ENCODE measurements at regions not wholly inside any gene's neighbourhood (a gene's known extent, or its start where the extent isn't known, plus 50 kb on each side); places are given as distances from the start of the nearest gene placed in this dataset.

- no peak for DNase-seq (ENCODE audit: low spot score)
- Histone ChIP-seq H3K4me1 (ENCODE audit: insufficient read depth, low read length, poor library complexity, severe bottlenecking) (no peaks in the 10 kb centered on the region), H4K20me1 (ENCODE audit: insufficient read depth, low read length) (no peaks in the 10 kb centered on the region), H3K9me3 (ENCODE audit: low read length) (no peaks in the 10 kb centered on the region), H3K4me3 (ENCODE audit: low read depth, low read length, poor library complexity, severe bottlenecking) (no peak overlapping the region), H3K4me2 (ENCODE audit: low read length) (no peak overlapping the region), H3K27ac (ENCODE audit: low read depth, low read length, poor library complexity, severe bottlenecking) (no peak overlapping the region), H2AFZ (ENCODE audit: low read length) (no peak overlapping the region), H3K9me2 (ENCODE audit: insufficient read depth, low read length) (no peaks in the 10 kb centered on the region), H3K79me2 (ENCODE audit: insufficient read depth, low read depth, low read length) (no peaks in the 10 kb centered on the region), H3K36me3 (ENCODE audit: insufficient read depth, low read length) (no peaks in the 10 kb centered on the region)
- intact Hi-C loops (cut with micrococcal nuclease; ENCODE audit: unreplicated experiment): no loop called here
- CTCF ChIA-PET (ENCODE audit: unreplicated experiment): no interaction called here
- BruUV-seq (replicated peaks): no TSS peak
- POLR2A ChIA-PET: no interaction called here
- TF ChIP-seq EZH2phosphoT487 (IDR thresholded peaks at IDR 0.05; ENCODE audit: borderline replicate concordance, low read depth, low read length) (no peak), CTCF (conservative IDR thresholded peaks at IDR 0.05; ENCODE audit: low read length) (no peak)
Observed at GRCh38 chr11:113571531-113571930, 96.3 kb upstream of the DRD2 start.

- Histone ChIP-seq H3K36me3 (ENCODE audit: insufficient read depth, low read length) (no peaks in the 10 kb centered on the region), H3K4me2 (ENCODE audit: low read length) (no peak overlapping the region), H4K20me1 (ENCODE audit: insufficient read depth, low read length) (no peaks in the 10 kb centered on the region), H3K9me2 (ENCODE audit: insufficient read depth, low read length) (no peaks in the 10 kb centered on the region), H2AFZ (ENCODE audit: low read length) (no peak overlapping the region), H3K9me3 (ENCODE audit: low read length) (no peaks in the 10 kb centered on the region), H3K27ac (ENCODE audit: low read depth, low read length, poor library complexity, severe bottlenecking) (no peak overlapping the region), H3K4me3 (ENCODE audit: low read depth, low read length, poor library complexity, severe bottlenecking) (no peak overlapping the region), H3K4me1 (ENCODE audit: insufficient read depth, low read length, poor library complexity, severe bottlenecking) (no peaks in the 10 kb centered on the region), H3K79me2 (ENCODE audit: insufficient read depth, low read depth, low read length) (no peaks in the 10 kb centered on the region)
- POLR2A ChIA-PET: no interaction called here
- DNase-seq (ENCODE audit: low spot score): no peak
- intact Hi-C loops (cut with micrococcal nuclease; ENCODE audit: unreplicated experiment): no loop called here
- BruUV-seq (replicated peaks): no TSS peak
- CTCF ChIA-PET (ENCODE audit: unreplicated experiment): no interaction called here
- TF ChIP-seq CTCF (conservative IDR thresholded peaks at IDR 0.05; ENCODE audit: low read length): no peak
- no peak for TF ChIP-seq EZH2phosphoT487 (IDR thresholded peaks at IDR 0.05; ENCODE audit: borderline replicate concordance, low read depth, low read length)
Observed at GRCh38 chr11:113570906-113571305, 95.7 kb upstream of the DRD2 start.

- no peak overlapping the region for H2AFZ ChIP-seq (ENCODE audit: low read length)
- CTCF ChIA-PET (ENCODE audit: unreplicated experiment): no interaction called here
- intact Hi-C loops (cut with micrococcal nuclease; ENCODE audit: unreplicated experiment): no loop called here
Observed at GRCh38 chr11:113569391-113569790, 94.2 kb upstream of the DRD2 start.

More at GRCh38 chr11:113569391-113569790, 94.2 kb upstream of the DRD2 start:
- Histone ChIP-seq H3K9me2 (ENCODE audit: insufficient read depth, low read length) (no peaks in the 10 kb centered on the region), H3K36me3 (ENCODE audit: insufficient read depth, low read length) (no peaks in the 10 kb centered on the region), H4K20me1 (ENCODE audit: insufficient read depth, low read length) (no peaks in the 10 kb centered on the region), H3K4me2 (ENCODE audit: low read length) (no peak overlapping the region), H3K4me3 (ENCODE audit: low read depth, low read length, poor library complexity, severe bottlenecking) (no peak overlapping the region), H3K79me2 (ENCODE audit: insufficient read depth, low read depth, low read length) (no peaks in the 10 kb centered on the region), H3K9me3 (ENCODE audit: low read length) (no peaks in the 10 kb centered on the region), H3K27ac (ENCODE audit: low read depth, low read length, poor library complexity, severe bottlenecking) (no peak overlapping the region), H3K4me1 (ENCODE audit: insufficient read depth, low read length, poor library complexity, severe bottlenecking) (no peaks in the 10 kb centered on the region)
- POLR2A ChIA-PET: no interaction called here
- DNase-seq (ENCODE audit: low spot score): no peak
- TF ChIP-seq CTCF (conservative IDR thresholded peaks at IDR 0.05; ENCODE audit: low read length) (no peak), EZH2phosphoT487 (IDR thresholded peaks at IDR 0.05; ENCODE audit: borderline replicate concordance, low read depth, low read length) (no peak)
- BruUV-seq (replicated peaks): no TSS peak

Measured in OCI-LY7 (cell line).